GM12864 (cell line): ENCODE measurements at regions not wholly inside any gene's neighbourhood (a gene's known extent, or its start where the extent isn't known, plus 50 kb on each side); places are given as distances from the start of the nearest gene placed in this dataset.

Experiments used
- DNase-seq: peaks from one replicate; pipeline ENCODE4 v3.0.0-alpha.2; 2011; ENCODE audit warnings: low read depth
- H3K4me3 ChIP-seq: 2 replicates; pipeline ENCODE4 v1.5.1; 2011; ENCODE audit warnings: mild to moderate bottlenecking, low read depth, low read length, control low read depth
- CTCF ChIP-seq: IDR thresholded peaks from 2 replicates; pipeline ENCODE4 v1.5.1; 2011; ENCODE audit warnings: low read depth, mild to moderate bottlenecking, moderate library complexity, low read length, control low read depth, inconsistent platforms; ENCODE audit errors: missing control alignments

GRCh38 chr6:14995208-14995607 is 250.7 kb upstream of the JARID2 start:
- TF ChIP-seq CTCF, result no peak
- H3K4me3 ChIP-seq, result no peak overlapping the region
- no peak for DNase-seq

GRCh38 chr6:14995966-14996602 is 249.8 kb upstream of the JARID2 start:
- no peak for DNase-seq
- H3K4me3 ChIP-seq, result no peak overlapping the region
- no peak for TF ChIP-seq CTCF

GRCh38 chr6:14996892-14997291 is 249.0 kb upstream of the JARID2 start:
- DNase-seq, result no peak
- no peak overlapping the region for H3K4me3 ChIP-seq
- TF ChIP-seq CTCF, result no peak

GRCh38 chr6:14997507-14997906 is 248.4 kb upstream of the JARID2 start:
- no peak for TF ChIP-seq CTCF
- no peak for DNase-seq
- no peak overlapping the region for H3K4me3 ChIP-seq

- no peak for TF ChIP-seq CTCF
- no peak overlapping the region for H3K4me3 ChIP-seq
- DNase-seq, result no peak
Observed at GRCh38 chr6:14999106-14999505, 246.8 kb upstream of the JARID2 start.

GRCh38 chr6:15001326-15001910 is 244.5 kb upstream of the JARID2 start:
- no peak for TF ChIP-seq CTCF
- no peak for DNase-seq
- H3K4me3 ChIP-seq, result no peak overlapping the region

- TF ChIP-seq CTCF, result no peak
- no peak overlapping the region for H3K4me3 ChIP-seq
- DNase-seq, result no peak
Observed at GRCh38 chr6:15008269-15008668, 237.6 kb upstream of the JARID2 start.
